22Rv1 (cell line): ENCODE measurements at regions not wholly inside any gene's neighbourhood (a gene's known extent, or its start where the extent isn't known, plus 50 kb on each side); places are given as distances from the start of the nearest gene placed in this dataset.

Source experiments
- ZFX ChIP-seq: fragments of 450-650 bp; IDR thresholded peaks from 2 replicates; pipeline ENCODE4 v1.6.1; 2017; ENCODE audit warnings: antibody characterized with exemption, borderline replicate concordance
- TF ChIP-seq, protein P1 (sequence below): fragments of 450-650 bp; IDR thresholded peaks from 2 replicates; pipeline ENCODE4 v1.5.1; 2017; ENCODE audit warnings: mild to moderate bottlenecking

GRCh38 chr22:19591568-19591967 is 67.4 kb upstream of the CLDN5 start:
- TF ChIP-seq, protein P1, sequence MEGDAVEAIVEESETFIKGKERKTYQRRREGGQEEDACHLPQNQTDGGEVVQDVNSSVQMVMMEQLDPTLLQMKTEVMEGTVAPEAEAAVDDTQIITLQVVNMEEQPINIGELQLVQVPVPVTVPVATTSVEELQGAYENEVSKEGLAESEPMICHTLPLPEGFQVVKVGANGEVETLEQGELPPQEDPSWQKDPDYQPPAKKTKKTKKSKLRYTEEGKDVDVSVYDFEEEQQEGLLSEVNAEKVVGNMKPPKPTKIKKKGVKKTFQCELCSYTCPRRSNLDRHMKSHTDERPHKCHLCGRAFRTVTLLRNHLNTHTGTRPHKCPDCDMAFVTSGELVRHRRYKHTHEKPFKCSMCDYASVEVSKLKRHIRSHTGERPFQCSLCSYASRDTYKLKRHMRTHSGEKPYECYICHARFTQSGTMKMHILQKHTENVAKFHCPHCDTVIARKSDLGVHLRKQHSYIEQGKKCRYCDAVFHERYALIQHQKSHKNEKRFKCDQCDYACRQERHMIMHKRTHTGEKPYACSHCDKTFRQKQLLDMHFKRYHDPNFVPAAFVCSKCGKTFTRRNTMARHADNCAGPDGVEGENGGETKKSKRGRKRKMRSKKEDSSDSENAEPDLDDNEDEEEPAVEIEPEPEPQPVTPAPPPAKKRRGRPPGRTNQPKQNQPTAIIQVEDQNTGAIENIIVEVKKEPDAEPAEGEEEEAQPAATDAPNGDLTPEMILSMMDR: no peak
- no peak for TF ChIP-seq ZFX
